ENCODE measurements at regions not wholly inside any gene's neighbourhood (a gene's known extent, or its start where the extent isn't known, plus 50 kb on each side); places are given as distances from the start of the nearest gene placed in this dataset.

DNA sequence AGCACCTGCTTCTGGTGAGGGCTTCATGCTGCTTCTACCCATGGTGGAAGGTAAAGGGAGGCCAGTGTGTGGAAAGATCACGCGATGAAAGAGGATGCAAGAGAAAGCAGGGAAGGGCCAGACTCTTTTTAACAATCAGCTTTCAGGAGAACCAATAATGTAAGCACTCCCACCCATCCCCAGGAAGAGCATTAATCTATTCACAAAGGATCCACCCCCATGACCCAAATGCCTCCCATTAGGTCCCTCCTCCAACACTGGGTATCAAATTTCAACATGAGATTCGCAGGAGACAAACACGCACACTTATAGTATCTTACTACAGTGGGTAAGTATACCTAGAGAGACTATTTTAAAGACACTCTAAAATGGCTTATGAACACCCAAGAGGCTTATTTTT lies 80.5 kb upstream of the TMCC3 start:
- no peak for DNase-seq
- TF ChIP-seq, protein P1, sequence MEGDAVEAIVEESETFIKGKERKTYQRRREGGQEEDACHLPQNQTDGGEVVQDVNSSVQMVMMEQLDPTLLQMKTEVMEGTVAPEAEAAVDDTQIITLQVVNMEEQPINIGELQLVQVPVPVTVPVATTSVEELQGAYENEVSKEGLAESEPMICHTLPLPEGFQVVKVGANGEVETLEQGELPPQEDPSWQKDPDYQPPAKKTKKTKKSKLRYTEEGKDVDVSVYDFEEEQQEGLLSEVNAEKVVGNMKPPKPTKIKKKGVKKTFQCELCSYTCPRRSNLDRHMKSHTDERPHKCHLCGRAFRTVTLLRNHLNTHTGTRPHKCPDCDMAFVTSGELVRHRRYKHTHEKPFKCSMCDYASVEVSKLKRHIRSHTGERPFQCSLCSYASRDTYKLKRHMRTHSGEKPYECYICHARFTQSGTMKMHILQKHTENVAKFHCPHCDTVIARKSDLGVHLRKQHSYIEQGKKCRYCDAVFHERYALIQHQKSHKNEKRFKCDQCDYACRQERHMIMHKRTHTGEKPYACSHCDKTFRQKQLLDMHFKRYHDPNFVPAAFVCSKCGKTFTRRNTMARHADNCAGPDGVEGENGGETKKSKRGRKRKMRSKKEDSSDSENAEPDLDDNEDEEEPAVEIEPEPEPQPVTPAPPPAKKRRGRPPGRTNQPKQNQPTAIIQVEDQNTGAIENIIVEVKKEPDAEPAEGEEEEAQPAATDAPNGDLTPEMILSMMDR (IDR thresholded peaks at IDR 0.05): no peak
- no peak for ATAC-seq
- H3K9me3 ChIP-seq: no peaks in the 10 kb centered on the region
- intact Hi-C loops (cut with DNase I, micrococcal nuclease): no loop called here
- no peak overlapping the region for H3K4me3 ChIP-seq
- H3K4me1 ChIP-seq (ENCODE audit: low read depth): no peaks in the 10 kb centered on the region
- H3K36me3 ChIP-seq (ENCODE audit: low read depth): no peaks in the 10 kb centered on the region

DNA sequence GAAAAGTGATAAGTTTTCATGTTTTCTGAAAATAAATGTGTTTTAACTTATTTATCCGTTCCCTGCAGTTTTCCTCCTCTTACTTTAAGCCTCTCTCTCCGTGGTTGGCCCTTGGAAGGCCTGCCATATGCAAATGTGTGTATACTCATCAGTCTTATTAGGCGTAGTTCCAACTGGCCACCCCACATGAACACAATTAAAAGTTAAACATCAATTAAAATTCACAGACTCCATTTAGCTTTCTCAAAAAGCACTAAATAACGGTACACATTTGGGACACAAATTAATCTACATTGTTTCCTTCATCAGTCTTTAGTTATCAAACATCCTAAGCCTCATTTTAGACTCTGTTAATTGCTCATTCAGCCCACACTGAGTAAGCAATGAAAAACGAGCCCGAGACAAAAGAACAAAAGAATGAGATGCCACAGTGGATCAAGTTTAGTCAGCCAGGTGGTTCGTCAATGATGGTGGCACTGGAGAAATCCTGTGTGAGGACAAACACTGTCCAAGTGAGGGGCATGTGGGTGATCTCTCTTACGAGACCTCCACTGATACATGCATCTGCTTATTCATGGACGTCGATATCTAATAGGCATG lies 76.0 kb upstream of the TMCC3 start:
- ATAC-seq (no peak), DNase-seq (no peak)
- intact Hi-C loops (cut with DNase I, micrococcal nuclease): no loop called here
- Histone ChIP-seq H3K9me3 (no peaks in the 10 kb centered on the region), H3K36me3 (ENCODE audit: low read depth) (no peaks in the 10 kb centered on the region), H3K4me1 (ENCODE audit: low read depth) (no peaks in the 10 kb centered on the region), H3K4me3 (no peak overlapping the region)
- TF ChIP-seq, protein P1 (IDR thresholded peaks at IDR 0.05): no peak

DNA sequence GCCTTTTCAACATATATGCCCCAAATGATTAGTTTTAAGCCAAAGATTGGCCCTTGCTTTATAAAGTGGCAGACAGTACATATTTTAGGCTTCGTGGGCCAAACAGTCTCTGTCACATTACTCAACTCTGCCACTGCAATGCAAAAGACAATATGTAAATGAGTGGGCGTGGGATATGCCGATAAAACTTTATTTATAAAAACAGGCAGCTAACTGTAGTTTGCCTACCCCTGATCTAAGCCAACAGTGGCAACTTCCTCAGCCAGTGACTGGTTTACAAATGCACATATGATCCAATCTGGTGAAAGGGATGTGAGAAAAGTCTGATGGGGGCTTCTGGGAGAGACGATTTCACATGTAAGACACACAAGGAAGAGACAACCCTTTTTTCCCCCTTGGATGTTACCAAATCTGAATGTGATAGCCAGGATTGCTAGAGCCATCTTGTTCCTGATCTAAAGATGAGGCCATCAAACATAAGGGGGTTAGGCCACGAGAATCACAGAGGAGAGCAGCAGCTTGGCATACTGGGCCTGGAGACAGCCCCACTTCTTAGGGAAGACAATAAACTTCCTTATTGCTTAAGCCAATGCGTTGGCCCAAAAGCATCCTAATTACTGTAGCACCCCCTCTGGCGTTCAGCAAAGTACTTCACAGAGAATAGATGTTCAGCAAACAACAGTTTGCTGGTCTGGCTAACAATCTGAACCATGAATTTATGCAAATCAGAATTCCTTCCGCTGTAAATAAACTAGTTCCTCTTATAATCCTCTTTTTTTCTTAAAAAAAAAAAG lies 75.2 kb upstream of the TMCC3 start:
- Histone ChIP-seq H3K4me3 (no peak overlapping the region), H3K36me3 (ENCODE audit: low read depth) (no peaks in the 10 kb centered on the region), H3K4me1 (ENCODE audit: low read depth) (no peaks in the 10 kb centered on the region), H3K9me3 (no peaks in the 10 kb centered on the region)
- ATAC-seq (peak; percentile 85), DNase-seq (peak in 1 of 3 donors; percentile 58)
- intact Hi-C loops (cut with DNase I, micrococcal nuclease): no loop called here
- TF ChIP-seq, protein P1 (IDR thresholded peaks at IDR 0.05): no peak

DNA sequence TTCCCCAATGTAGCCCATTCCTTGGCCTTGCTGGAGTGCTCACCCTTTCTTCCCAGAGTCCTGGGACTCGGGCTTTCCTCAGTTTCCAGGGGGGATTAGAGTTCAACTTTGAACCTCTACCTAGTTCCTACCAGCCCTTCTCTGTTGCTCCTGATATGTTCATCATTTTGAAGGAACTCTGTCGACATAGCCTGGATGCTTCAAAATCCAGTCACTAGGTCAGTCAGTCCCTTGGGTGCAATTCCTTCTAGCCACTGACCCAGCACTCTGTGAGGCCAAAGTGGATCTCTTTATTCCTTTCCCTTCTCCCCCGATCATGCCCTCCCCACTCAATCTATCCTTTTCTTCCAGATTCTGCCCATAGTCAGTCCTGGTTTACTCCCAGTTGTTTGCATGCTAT lies 72.3 kb upstream of the TMCC3 start:
- H3K9me3 ChIP-seq: no peaks in the 10 kb centered on the region
- no peak overlapping the region for H3K4me3 ChIP-seq
- DNase-seq (no peak), ATAC-seq (no peak)
- no peaks in the 10 kb centered on the region for H3K4me1 ChIP-seq (ENCODE audit: low read depth)
- TF ChIP-seq, protein P1 (IDR thresholded peaks at IDR 0.05): no peak
- H3K36me3 ChIP-seq (ENCODE audit: low read depth): no peaks in the 10 kb centered on the region
- intact Hi-C loops (cut with DNase I, micrococcal nuclease): no loop called here

DNA sequence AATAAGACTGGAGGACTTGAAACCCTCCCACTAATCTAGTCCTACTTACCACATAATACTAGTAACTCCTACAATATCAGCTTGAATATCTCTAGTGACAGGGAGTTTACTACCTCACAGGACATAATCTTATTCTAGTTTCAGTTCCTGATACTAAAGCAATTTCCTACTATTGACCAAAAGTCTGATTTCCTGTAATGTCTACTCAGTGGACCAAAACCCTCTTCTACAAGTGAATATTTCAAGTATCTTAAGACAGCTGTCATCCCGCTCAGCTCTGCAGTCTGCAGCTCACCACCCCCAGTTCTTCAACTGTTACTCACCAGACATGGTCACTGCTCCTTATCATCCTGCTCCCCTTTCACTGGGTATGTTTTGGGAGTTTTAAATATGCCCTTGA lies 70.8 kb upstream of the TMCC3 start:
- H3K4me3 ChIP-seq: no peak overlapping the region
- peak; percentile 42 for ATAC-seq
- H3K4me1 ChIP-seq (ENCODE audit: low read depth): no peaks in the 10 kb centered on the region
- no peak for DNase-seq
- no peaks in the 10 kb centered on the region for H3K9me3 ChIP-seq
- TF ChIP-seq, protein P1 (IDR thresholded peaks at IDR 0.05): no peak
- H3K36me3 ChIP-seq (ENCODE audit: low read depth): no peaks in the 10 kb centered on the region
- intact Hi-C loops (cut with DNase I, micrococcal nuclease): no loop called here
